H1 (cell line): ENCODE measurements at regions not wholly inside any gene's neighbourhood (a gene's known extent, or its start where the extent isn't known, plus 50 kb on each side); places are given as distances from the start of the nearest gene placed in this dataset.

Source experiments
- CTCF ChIA-PET: fragments of 300-600 bp; sonication (Branson Sonifier 250); formaldehyde crosslinking; loops from one replicate; lab custom pipeline; 2021; ENCODE audit not compliant: partially characterized antibody; lab: Charles Lee
- POLR2A ChIA-PET: fragments of 300-600 bp; sonication (Branson Sonifier 250); formaldehyde crosslinking; loops from one replicate; lab custom pipeline; 2021; ENCODE audit warnings: inconsistent platforms; ENCODE audit not compliant: partially characterized antibody; lab: Charles Lee
- DNase-seq, 2 experiments: peaks; one replicate each; pipeline versions ENCODE4 v3.0.0 to v3.0.0-alpha.2; 2010 to 2022; ENCODE audit warnings: low spot score in 2 of 2, low read depth in 1 of 2, mixed read lengths in 1 of 2
- FAIRE-seq: peaks from 2 replicates; lab custom pipeline; 2011; peaks lifted over from hg19 to GRCh38; lab: Jason Lieb, UNC
- H2AFZ ChIP-seq: 2 replicates; pipeline ENCODE4 v1.8.1; 2012; ENCODE audit warnings: low read length, inconsistent platforms
- H2AK5ac ChIP-seq: 2 replicates; pipeline ENCODE4 v1.6.1; 2013; ENCODE audit warnings: low read depth, low read length
- H2BK120ac ChIP-seq: replicated peaks from 2 replicates; pipeline ENCODE3; 2013; ENCODE audit warnings: low read depth, low read length, inconsistent platforms
- H2BK12ac ChIP-seq: 2 replicates; pipeline ENCODE4 v1.6.1; 2013; ENCODE audit warnings: low read depth, low read length
- H2BK15ac ChIP-seq: 2 replicates; pipeline ENCODE4 v1.6.1; 2013; ENCODE audit warnings: low read length
- H2BK20ac ChIP-seq: 2 replicates; pipeline ENCODE4 v1.6.1; 2013; ENCODE audit warnings: low read length
- H2BK5ac ChIP-seq: 2 replicates; pipeline ENCODE4 v1.6.1; 2013; ENCODE audit warnings: low read depth, low read length
- H3K14ac ChIP-seq: 2 replicates; pipeline ENCODE4 v1.6.1; 2013; ENCODE audit warnings: inconsistent platforms; ENCODE audit not compliant: insufficient read length
- H3K18ac ChIP-seq: 2 replicates; pipeline ENCODE4 v1.6.1; 2013; ENCODE audit warnings: low read length; ENCODE audit errors: extremely low read depth
- H3K23ac ChIP-seq: 2 replicates; pipeline ENCODE4 v1.6.1; 2013; ENCODE audit warnings: inconsistent platforms; ENCODE audit not compliant: insufficient read length
- H3K23me2 ChIP-seq: 2 replicates; pipeline ENCODE4 v1.6.1; 2013; ENCODE audit warnings: low read depth, low read length
- H3K27ac ChIP-seq: 2 replicates; pipeline ENCODE4 v1.6.1; 2011; ENCODE audit warnings: low read depth, low read length, inconsistent platforms
- H3K27me3 ChIP-seq, 4 experiments: replicated peaks in 1 of 4; 1 replicate in 1 of 4; 2 replicates in 3 of 4; pipeline versions ENCODE4 v1.6.1 to v1.8.1; 2011 to 2013; ENCODE audit warnings: low read length in 3 of 4, mild to moderate bottlenecking in 3 of 4, inconsistent platforms in 2 of 4, mixed read lengths in 2 of 4, moderate library complexity in 1 of 4; ENCODE audit not compliant: control insufficient read depth in 3 of 4, insufficient read depth in 3 of 4; ENCODE audit errors: extremely low read depth in 1 of 4
- H3K36me3 ChIP-seq, 4 experiments: 2 replicates each; pipeline versions ENCODE4 v1.6.1 to v1.8.1; 2011 to 2013; ENCODE audit warnings: mild to moderate bottlenecking in 4 of 4, low read length in 3 of 4, moderate library complexity in 2 of 4, control low read depth in 1 of 4, inconsistent platforms in 1 of 4; ENCODE audit not compliant: insufficient read depth in 4 of 4, control insufficient read depth in 2 of 4
- H3K4ac ChIP-seq: replicated peaks from 2 replicates; pipeline ENCODE3; 2013; ENCODE audit warnings: low read length, low read depth, mixed read lengths, inconsistent platforms; ENCODE audit not compliant: insufficient read length
- H3K4me1 ChIP-seq, 4 experiments: replicated peaks in 1 of 4; 1 replicate in 1 of 4; 2 replicates in 3 of 4; pipeline versions ENCODE4 v1.6.1 to v1.8.1; 2011 to 2013; ENCODE audit warnings: low read length in 3 of 4, inconsistent platforms in 2 of 4, mixed read lengths in 1 of 4; ENCODE audit not compliant: insufficient read depth in 4 of 4, control insufficient read depth in 3 of 4
- H3K4me2 ChIP-seq, 2 experiments: 2 replicates each; pipeline versions ENCODE4 v1.6.1 to v1.8.1; 2011 to 2013; ENCODE audit warnings: low read depth in 2 of 2, low read length in 2 of 2, control low read depth in 1 of 2, inconsistent platforms in 1 of 2, mild to moderate bottlenecking in 1 of 2; ENCODE audit not compliant: insufficient read depth in 1 of 2
- H3K4me3 ChIP-seq, 4 experiments: fragments of 200-600, 300-600 bp in 1 of 4; sonication (generic), shearing (Covaris generic), sonication (Bioruptor Twin) in 1 of 4; 2 replicates each; pipeline versions ENCODE4 v1.5.1 to v1.8.1; 2011 to 2016; ENCODE audit warnings: low read length in 4 of 4, low read depth in 3 of 4, control low read depth in 2 of 4, inconsistent platforms in 2 of 4, mild to moderate bottlenecking in 2 of 4, mixed read lengths in 1 of 4, moderate library complexity in 1 of 4; ENCODE audit not compliant: insufficient read depth in 2 of 4; ENCODE audit errors: extremely low read depth in 1 of 4
- H3K56ac ChIP-seq: replicated peaks from 2 replicates; pipeline ENCODE3; 2013; ENCODE audit warnings: low read depth, mild to moderate bottlenecking, mixed read lengths, low read length, inconsistent platforms; ENCODE audit not compliant: insufficient read length
- H3K79me1 ChIP-seq: 2 replicates; pipeline ENCODE4 v1.6.1; 2013; ENCODE audit warnings: low read depth, low read length, control low read depth
- H3K79me2 ChIP-seq, 2 experiments: 2 replicates each; pipeline versions ENCODE4 v1.6.1 to v1.8.1; 2012 to 2013; ENCODE audit warnings: low read length in 2 of 2, mild to moderate bottlenecking in 2 of 2, inconsistent platforms in 1 of 2; ENCODE audit not compliant: insufficient read depth in 2 of 2, control insufficient read depth in 1 of 2
- H3K9ac ChIP-seq, 4 experiments: replicated peaks in 1 of 4; 1 replicate in 1 of 4; 2 replicates in 3 of 4; pipeline versions ENCODE4 v1.6.1 to v1.8.1; 2011 to 2013; ENCODE audit warnings: low read depth in 3 of 4, low read length in 3 of 4, control low read depth in 2 of 4, mild to moderate bottlenecking in 2 of 4, moderate library complexity in 2 of 4, inconsistent platforms in 1 of 4; ENCODE audit errors: extremely low read depth in 1 of 4
- H3K9me3 ChIP-seq, 2 experiments: 2 replicates each; pipeline versions ENCODE4 v1.6.1 to v1.8.1; 2012 to 2013; ENCODE audit warnings: mild to moderate bottlenecking in 2 of 2, moderate library complexity in 2 of 2, control low read depth in 1 of 2, inconsistent platforms in 1 of 2, low read depth in 1 of 2, low read length in 1 of 2, mixed read lengths in 1 of 2; ENCODE audit not compliant: insufficient read depth in 2 of 2
- H4K20me1 ChIP-seq, 2 experiments: replicated peaks in 1 of 2; 2 replicates each; pipeline versions ENCODE3 to v1.8.1; 2011 to 2013; ENCODE audit warnings: inconsistent platforms in 2 of 2, low read length in 2 of 2, mild to moderate bottlenecking in 1 of 2; ENCODE audit not compliant: insufficient read depth in 2 of 2, control insufficient read depth in 1 of 2
- H4K5ac ChIP-seq: 2 replicates; pipeline ENCODE4 v1.6.1; 2013; ENCODE audit warnings: low read length, low read depth, mixed read lengths, inconsistent platforms; ENCODE audit not compliant: insufficient read length
- H4K8ac ChIP-seq: 2 replicates; pipeline ENCODE4 v1.8.0; 2013; ENCODE audit warnings: mild to moderate bottlenecking, moderate library complexity, low read length, inconsistent platforms; ENCODE audit not compliant: insufficient read depth; ENCODE audit errors: extremely low read depth
- H4K91ac ChIP-seq: replicated peaks from 2 replicates; pipeline ENCODE3; 2013; ENCODE audit warnings: low read length, mixed read lengths, inconsistent platforms; ENCODE audit not compliant: insufficient read length
- FOSL1 ChIP-seq: IDR thresholded peaks from 2 replicates; pipeline ENCODE4 v1.6.1; 2011; ENCODE audit warnings: mild to moderate bottlenecking, low read depth, low read length, moderate library complexity; ENCODE audit not compliant: insufficient read depth
- JUN ChIP-seq: IDR thresholded peaks from 2 replicates; pipeline ENCODE4 v1.6.1; 2011; ENCODE audit warnings: low read depth, mild to moderate bottlenecking, improper control_type of control experiment, low read length
- MAFK ChIP-seq: IDR thresholded peaks from 2 replicates; pipeline ENCODE4 v1.6.1; 2012; ENCODE audit warnings: low read depth, mild to moderate bottlenecking, improper control_type of control experiment, low read length
- POLR2A ChIP-seq, 2 experiments: IDR thresholded peaks; 1 replicate in 1 of 2; 2 replicates in 1 of 2; pipeline ENCODE4 v1.6.1; 2011; ENCODE audit warnings: low read depth in 2 of 2, low read length in 2 of 2, mild to moderate bottlenecking in 2 of 2; ENCODE audit errors: control extremely low read depth in 1 of 2
- TAF1 ChIP-seq: IDR thresholded peaks from 2 replicates; pipeline ENCODE4 v1.6.1; 2011; ENCODE audit warnings: mild to moderate bottlenecking, low read depth, low read length
- TAF7 ChIP-seq: optimal IDR thresholded peaks from 2 replicates; pipeline ENCODE3; 2011; ENCODE audit warnings: low read depth, mild to moderate bottlenecking, inconsistent platforms, low read length, moderate library complexity, borderline replicate concordance
- TCF12 ChIP-seq: IDR thresholded peaks from 2 replicates; pipeline ENCODE4 v1.6.1; 2011; ENCODE audit warnings: low read depth, mild to moderate bottlenecking, low read length
- TEAD4 ChIP-seq: IDR thresholded peaks from 2 replicates; pipeline ENCODE4 v1.6.1; 2012; ENCODE audit warnings: low read depth, low read length, inconsistent platforms, mixed read lengths
- WGBS, 2 experiments: shearing (Covaris generic) in 1 of 2; methylation state at CpG; one replicate each; pipeline versions ENCODE4 v1.1.6 to v1.1.7; 2013 to 2015; ENCODE audit warnings: low lambda C conversion rate in 2 of 2, mixed read lengths in 2 of 2, inconsistent platforms in 1 of 2, low coverage in 1 of 2, missing lambda C conversion rate in 1 of 2; ENCODE audit not compliant: insufficient replicate concordance in 2 of 2, insufficient coverage in 1 of 2, insufficient read length in 1 of 2; ENCODE audit errors: extremely low coverage in 1 of 2, missing lambda C conversion rate in 1 of 2; 5-methylcytosine and 5-hydroxymethylcytosine counted together

GRCh38 chr7:98771519-98771918 is 98.3 kb downstream of the TMEM130 start:
- Histone ChIP-seq H3K23me2 (peaks cover 6% of the 10 kb centered on the region), H3K79me2 (no peaks in the 10 kb centered on the region), H3K79me1 (no peaks in the 10 kb centered on the region), H2BK12ac (0 out of 2 replicates have a peak overlapping the region, but pooled peaks have one; percentile 56), H4K20me1 (no peaks in the 10 kb centered on the region), H2AK5ac (no peak overlapping the region), H3K9me3 (no peaks in the 10 kb centered on the region), H3K4me1 (peaks cover 4 to 16% (median 8%) of the 10 kb centered on the region in 4 experiments), H2AFZ (peak overlapping the region; percentile 68), H2BK5ac (0 out of 2 replicates have a peak overlapping the region, but pooled peaks have one; percentile 6), H3K9ac (peak overlapping the region in 1 of 4 experiments; percentile 13; a peak in 1 of 7 replicates), H4K5ac (no peak overlapping the region), H3K14ac (no peak overlapping the region), H4K8ac (no peak overlapping the region), H3K23ac (no peak overlapping the region), H3K4me3 (peak overlapping the region in 3 of 4 experiments; percentile 26 to 45 (median 40); a peak in 6 of 8 replicates), H2BK20ac (0 out of 2 replicates have a peak overlapping the region, but pooled peaks have one; percentile 15), H3K27me3 (peaks cover 0 to 7% (median under 1%) of the 10 kb centered on the region in 4 experiments; a peak in 3 of 7 replicates), H4K91ac (no peak overlapping the region), H3K18ac (peak overlapping the region; percentile 35; the same call in 1 of the 2 replicates), H3K4ac (no peak overlapping the region), H3K56ac (no peak overlapping the region), H3K4me2 (peak overlapping the region; percentile 63 to 92), H2BK120ac (no peak overlapping the region), H3K27ac (no peak overlapping the region), H2BK15ac (no peak overlapping the region; the same call in 1 of the 2 replicates), H3K36me3 (no peaks in the 10 kb centered on the region; a peak in 1 of 8 replicates)
- ChIA-PET POLR2A (interaction anchor here (0.6 to 1.5 kb wide), 5 partner anchors 9 to 152 kb away, joined by 3 read pairs; no protein-coding TSS in a partner anchor), CTCF (interaction anchor here (0.9 to 2.5 kb wide), 5 partner anchors 61 to 126 kb away, joined by 3 to 11 read pairs (median 3); no protein-coding TSS in a partner anchor)
- DNase-seq (no peak), FAIRE-seq (no peak)
- 0 out of 2 replicates have a peak, but pooled peaks have one; percentile 20 for TF ChIP-seq TEAD4
- TF ChIP-seq TAF1 = 0 out of 2 replicates have a peak, but pooled peaks have one; percentile 18
- TF ChIP-seq FOSL1 = no peak
- TF ChIP-seq TAF7 = no peak
- TF ChIP-seq MAFK = peak; percentile 88
- 0 out of 2 replicates have a peak, but pooled peaks have one; percentile 35 for TF ChIP-seq TCF12
- TF ChIP-seq JUN = no peak
- TF ChIP-seq POLR2A (IDR thresholded peaks at IDR 0.05; ENCODE audit: control extremely low read depth in 1 of 2, low read depth in 2 of 2, low read length in 2 of 2) = no peak
- WGBS, 2 experiments = 39% methylated on average over 6 of the region's 6 CpGs; no CpG with 5 or more reads in 1 of the 2 experiments
